ENCODE measurements at regions not wholly inside any gene's neighbourhood (a gene's known extent, or its start where the extent isn't known, plus 50 kb on each side); places are given as distances from the start of the nearest gene placed in this dataset.
"Not testable (repeated sequence)": the region's sequence is repeated elsewhere in the genome, so short reads cannot be mapped to it uniquely, and the experiment has no call there.

DNA sequence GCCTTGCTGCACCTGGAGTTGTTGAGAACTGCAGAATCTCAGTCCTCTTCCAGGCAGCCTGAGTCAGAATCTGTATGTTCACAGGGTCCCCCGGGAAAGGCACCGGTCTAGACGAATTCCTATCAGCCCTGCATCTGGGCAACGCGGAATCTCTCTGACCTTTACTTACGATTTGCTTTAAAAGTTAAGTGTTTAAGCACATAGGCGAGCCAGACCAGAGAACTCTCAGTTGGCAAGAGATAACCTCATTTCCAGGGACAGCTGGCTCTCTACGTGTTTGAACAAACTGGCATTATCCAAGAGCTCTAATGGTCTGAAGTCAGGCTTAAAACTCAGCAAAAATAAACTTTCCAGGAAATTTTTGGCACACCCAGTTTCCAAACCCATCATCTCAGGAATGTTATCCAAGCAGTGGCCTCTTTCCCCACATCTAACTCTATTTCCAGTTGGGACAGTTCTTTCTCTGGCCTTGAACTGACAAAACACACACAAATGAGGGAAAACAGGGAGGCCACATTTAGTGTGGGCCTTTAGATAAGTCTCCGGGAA, 53.4 kb downstream of the HES1 start:
- no peak for DNase-seq (ENCODE audit: low read depth)

DNA sequence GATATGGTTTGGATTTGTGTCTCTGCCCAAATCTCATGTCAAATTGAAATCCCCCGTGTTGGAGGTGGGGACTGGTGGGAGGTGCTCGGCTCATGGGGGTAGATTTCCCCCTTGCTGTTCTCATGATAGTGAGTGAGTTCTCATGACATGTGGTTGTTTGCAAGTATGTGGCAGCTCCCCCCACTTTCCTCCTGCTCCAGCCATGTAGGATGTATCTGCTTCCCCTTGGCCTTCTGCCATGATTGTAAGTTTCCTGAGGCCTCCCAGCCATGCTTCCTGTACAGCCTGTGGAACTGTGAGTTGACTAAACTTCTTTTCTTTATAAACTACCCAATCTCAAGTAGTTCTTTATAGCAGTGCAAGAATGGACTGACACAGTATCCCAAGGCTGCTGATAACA, 55.9 kb downstream of the HES1 start:
- DNase-seq (ENCODE audit: low read depth) = not testable (repeated sequence)

DNA sequence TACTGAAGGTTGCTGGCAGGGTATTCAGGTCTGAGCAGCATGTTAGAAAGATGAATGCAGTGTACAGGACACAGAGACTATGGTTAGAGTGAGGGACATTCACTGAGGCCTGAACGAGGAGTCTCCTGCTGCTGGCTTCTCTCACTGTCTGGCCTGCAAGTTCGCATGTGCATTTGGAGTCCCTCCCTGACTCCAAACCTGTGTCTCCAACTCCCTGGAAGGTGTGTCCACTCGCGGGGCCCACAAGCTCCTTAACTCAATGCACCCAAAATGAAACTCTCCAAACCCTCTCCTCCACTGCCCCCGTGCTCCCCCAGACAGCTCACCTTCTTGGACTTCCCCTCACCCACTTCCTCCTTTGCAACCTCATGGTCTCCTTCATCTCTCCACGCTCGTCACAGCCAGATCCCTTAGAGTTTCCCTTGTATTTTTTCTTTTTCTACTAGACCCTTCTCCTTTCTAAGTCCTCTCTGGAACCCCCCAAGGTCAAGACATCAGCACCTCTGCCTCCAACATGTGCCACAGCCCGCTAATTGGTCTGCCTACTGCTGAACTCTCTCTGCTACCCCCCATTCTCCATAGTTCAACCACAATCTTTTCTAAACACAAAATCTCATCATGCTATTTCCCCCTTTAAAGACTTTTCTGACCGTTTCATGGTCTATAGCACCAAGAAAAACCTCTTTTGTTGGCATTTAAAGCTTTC, 58.3 kb downstream of the HES1 start:
- no peak for DNase-seq (ENCODE audit: low read depth)

DNA sequence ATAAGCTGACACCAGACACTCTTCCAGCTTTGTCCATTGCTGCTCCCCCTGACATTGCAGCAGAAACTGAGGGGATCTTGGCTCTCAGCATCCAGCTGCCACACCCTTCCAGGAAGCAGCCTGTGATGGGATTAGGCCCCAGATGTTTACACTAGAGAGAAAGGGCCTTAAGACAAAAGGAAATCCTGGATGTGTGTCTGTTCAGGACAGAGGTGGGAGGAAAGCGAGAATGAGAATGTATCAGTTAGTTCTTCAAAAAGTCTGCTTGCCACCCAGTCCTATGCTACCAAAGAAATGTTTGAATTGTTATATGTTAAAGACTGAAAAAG, 58.8 kb downstream of the HES1 start:
- no peak for DNase-seq (ENCODE audit: low read depth)

DNA sequence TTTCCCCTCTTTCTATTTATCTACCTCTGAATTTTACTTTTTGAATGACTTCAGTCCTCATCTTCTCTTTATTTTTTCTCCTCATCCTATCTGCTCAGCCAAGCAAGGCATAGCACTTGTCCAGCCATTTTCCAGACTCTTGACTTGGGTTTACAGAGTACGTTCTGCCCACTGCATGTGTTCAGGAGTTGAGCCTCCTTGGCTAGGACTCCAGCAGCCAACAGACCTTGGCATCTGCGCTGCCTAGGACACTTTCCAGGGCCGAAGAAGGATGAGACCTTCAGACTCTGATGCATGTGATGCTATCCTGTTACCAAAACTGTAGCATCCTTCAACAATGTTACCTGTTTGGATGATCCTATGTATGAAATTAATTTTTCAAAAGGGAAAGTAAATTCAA, 59.7 kb downstream of the HES1 start:
- no peak for DNase-seq (ENCODE audit: low read depth)

DNA sequence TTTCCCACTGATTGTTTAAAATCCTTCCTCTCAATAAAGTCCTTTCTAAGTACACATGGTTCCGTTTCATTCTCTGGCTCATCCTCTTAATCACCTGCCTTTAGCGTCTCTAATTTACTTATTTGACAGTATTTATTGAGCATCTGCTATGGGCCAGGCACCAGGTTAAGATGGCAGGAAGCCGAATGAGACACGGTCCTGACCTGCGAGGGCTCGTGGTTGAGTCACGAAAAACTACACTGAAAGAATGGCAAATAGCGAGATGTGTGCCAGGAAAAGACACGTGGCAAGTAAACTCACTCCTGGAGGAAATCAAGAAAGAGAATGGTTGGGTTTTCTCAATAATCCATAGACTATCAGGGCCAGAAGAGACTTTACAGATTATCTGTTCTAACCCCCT, 60.9 kb downstream of the HES1 start:
- no peak for DNase-seq (ENCODE audit: low read depth)

DNA sequence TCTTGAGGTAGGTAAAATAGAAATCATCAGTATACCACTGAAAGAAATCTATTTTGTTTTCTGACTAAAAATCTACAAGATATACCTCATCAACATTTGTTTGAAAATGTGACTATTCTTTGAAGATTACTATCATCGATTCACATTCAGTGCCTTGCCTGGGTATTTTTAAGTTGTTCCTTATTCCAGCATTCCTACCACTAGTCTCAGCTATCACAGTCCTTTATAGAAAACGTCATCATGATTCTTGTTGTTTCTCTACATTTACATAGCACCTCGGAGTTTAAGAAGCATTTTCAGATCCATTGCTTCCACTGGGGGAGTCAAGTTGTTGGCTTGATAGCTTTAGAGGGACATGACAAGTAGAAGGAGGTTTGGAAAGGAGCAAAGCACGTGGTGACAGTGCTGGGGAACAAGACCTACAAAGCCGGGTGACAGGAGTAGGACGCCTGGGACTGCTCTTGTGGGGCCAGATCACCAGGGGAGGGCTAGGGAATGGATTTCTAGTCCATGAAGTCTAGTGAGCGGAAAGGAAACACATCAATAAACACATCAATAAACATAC, 61.5 kb downstream of the HES1 start:
- DNase-seq (ENCODE audit: low read depth) = no peak

DNA sequence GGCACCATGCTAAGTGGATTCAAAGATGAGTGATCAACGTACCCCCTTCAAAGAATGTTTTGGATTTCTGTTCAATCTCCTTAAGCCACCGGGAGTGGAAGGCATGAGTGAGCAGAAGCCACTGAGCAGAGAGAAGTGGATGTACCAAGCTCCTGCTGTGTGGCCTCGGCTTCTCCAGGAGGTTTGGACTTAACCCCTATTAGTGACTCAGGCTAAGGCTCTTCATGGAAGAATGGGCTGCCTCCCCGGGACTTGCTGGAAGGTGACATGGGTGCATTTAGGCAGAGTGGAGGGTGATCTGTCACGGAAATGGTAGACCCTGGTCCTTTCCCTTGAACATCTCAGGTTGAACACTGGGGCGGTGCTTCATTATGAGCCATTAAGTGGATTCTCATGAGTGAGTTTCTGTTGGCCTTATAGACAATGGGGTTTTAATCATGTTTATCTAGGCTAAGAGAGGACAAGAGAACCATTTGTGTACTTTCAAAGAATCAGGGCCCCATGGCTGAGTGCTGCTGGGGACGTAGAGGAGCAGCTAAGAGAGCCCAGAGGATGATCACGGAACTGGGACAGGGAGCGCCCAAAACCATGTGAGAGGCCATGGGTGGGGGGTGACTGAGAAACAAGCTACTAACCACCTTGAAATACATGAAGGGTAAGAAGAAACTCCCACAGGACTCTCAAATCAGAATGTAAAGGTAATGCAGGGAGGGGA, 62.2 kb downstream of the HES1 start:
- DNase-seq (ENCODE audit: low read depth) = no peak

DNA sequence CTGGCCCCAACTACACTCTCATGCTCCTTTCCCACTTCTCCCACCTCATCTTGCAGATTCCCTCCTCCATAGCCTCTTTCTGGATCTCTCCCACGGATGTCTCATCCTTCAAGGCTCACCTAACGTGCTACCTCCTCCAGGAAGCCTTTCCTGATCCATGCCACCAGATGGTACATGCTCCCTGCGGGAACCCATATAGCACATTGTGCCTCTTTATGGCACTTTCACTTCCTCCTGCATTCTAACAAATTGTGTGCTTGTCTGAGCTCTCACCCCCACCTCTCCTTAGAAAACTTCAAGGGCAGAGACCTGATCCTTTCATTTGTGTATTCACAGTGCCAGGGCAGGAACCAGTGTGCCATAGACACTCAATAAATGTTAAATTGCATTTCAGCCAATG, 63.0 kb downstream of the HES1 start:
- DNase-seq (ENCODE audit: low read depth) = no peak

DNA sequence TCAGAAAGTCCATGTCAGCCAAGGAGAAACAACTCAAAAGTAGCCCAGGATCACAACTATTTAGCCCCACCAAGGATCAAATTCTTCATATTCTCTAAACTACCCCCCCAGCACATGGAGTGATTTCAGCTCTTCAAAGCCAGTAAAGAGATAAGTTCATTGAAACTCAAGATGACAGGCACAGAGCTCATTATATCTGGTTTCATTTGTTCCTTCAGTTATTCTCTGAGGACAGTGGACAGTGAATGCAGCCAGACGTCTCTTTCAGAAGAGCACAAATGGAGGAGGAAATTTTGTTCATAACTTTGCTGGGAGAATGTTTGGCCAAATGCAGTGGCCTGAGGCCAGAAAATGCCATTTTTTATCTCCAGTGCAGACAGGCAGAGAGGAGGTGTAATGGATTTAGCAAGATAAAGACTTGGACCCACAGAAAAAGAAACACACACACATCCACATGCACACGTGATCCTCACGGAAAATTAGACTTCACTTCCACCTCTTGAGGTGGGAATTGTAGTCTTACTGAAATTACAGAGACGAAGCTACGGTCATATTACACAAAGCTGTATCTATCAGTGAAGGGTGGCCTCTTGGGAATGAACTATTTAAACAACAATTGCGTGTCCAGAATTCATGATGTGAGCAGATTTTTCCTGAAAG, 64.6 kb downstream of the HES1 start:
- no peak for DNase-seq (ENCODE audit: low read depth)

DNA sequence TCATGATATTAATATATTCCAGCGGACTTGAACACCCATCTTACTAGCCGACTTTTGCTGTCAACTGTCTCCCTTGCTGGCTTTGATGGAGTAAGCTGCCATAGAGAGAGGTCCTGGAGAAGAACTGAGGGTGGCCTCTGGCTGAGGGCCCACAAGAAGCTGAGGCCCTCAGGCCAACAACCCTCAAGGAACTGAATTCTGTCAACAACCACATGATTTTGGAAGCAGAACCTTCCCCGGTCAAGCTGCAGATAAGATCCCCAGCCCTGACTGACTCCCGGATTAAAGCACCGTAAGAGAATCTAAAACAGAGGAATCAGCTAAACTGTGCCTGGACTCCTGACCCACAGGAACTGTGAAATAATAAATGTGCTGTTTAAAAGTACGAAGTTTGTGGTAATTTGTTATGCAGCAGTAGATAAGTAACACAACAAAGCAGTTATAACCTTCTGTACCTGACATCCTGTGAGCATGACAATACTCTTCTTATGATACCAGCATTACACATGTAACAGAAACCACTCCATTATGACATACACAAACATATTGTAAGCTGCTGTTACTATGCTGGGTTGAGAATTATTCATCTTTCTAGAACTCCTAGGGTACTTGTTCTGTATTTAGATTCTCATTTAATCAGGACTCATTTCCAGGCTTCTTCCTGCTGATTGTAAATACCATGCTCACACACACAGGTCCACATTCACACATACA, 66.2 kb downstream of the HES1 start:
- no peak for DNase-seq (ENCODE audit: low read depth)

DNA sequence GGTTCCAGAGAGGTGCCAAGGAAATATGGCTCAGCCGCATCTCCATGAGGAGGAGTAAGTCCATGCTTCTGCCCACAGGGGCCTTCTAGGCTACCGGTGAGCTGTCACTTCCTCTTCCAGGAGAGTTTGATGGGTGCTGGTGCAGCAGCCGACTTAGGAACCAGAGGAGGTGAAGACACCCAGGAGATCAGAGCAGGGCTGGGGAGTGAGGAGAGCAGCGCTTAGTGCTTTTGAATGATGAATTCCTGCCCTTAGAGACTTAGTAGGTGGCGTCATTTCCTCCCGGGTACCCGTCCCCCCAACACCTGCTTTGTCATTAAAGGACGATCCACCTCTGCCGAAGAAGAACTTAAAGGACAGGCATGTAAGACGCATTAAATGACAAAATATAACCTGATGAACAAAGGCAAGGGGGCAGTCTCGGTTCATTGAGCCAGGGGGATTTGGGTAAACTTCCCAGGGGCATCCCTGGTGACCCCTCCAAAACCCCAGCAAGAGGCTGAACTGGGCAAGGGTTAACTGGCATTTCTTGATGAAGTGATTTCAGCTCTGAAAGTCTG, 67.6 kb downstream of the HES1 start:
- no peak for DNase-seq (ENCODE audit: low read depth)

DNA sequence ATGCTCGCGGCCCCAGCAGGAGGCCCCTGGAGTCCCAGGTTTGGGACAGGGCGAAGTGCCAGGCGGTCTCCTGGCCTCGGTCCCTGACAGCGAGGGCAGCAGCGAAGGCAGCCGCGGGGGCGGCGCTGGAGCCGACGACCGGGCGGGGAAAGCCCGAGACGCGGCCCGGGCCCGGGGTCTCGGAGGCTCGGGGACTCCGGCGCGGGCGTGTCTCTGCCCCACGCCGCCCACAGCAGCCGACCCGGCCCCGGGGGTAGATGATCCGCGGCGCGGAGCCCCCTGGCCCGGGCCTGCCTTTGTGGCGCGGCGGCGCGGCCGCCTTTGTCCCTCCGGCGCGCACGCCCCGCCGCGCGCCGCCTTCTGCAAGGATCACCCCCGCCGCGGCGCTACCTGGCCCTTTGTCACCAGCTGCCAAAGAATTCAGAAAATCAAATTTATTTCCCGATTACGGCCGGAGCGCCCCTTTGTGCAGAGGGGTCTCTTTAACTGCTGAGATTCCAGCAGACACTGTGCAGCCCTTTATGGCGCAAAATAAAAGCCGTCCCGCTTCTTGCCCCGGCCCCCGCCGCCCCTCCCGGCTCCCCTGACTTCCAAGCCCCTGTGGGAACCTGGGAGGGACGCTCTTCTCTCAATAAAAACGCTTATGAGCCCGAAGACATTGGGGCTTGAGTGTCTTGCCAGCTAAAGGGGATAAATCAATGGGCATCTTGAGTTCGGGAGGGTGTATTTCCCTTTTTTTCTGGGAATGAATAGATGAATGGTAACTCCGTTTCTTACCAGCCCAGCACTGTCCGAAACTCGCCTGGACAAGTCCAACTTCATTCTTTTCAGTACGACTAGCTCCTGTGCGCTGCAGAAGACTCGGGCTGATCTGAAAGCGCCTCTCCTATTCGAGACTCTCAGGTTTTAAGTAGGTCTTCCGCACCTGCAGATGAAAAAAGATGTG, 68.4 kb downstream of the HES1 start:
- DNase-seq (ENCODE audit: low read depth) = no peak

DNA sequence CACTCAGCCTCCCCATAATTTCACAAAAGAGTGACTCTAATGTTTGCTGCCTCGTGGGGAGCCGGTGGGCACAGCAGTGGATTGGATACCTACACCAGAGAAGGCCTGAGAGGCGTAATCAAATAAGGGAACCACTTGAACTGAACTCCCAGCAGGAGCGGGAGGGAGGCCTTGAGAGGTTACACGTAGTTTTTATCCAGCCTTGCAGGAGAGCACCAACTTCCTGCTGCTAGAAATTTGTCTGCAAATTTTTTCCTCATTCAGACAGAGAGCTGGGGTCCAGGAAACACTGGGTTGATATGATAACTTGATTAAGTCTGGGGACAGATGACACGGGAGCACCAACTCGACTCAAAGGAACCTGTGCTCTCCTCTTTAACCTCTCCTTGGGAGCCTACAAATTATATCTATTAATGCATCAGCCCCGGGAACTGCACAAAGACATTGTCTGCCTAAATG, 69.8 kb downstream of the HES1 start:
- no peak for DNase-seq (ENCODE audit: low read depth)

DNA sequence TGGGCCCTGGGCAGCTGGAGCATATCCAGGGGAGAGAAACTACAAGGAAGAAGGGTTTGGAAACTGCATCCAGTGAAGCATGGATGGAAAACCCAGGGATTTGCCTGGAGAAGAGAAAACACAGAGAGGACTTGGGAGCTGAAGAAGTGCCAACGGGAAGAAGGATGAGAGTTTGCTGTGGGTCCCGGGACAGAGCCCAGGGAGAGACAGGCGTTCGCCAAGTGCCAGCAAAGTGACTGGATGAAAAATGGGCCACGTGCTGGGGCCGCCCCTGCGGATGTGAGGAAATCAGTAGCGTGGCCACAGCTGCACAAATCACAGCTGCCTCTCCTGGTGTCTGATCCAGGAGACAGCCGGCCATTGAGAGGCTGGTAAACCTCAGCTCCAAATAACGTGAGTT, 70.4 kb downstream of the HES1 start:
- DNase-seq (ENCODE audit: low read depth) = peak; percentile 35

DNA sequence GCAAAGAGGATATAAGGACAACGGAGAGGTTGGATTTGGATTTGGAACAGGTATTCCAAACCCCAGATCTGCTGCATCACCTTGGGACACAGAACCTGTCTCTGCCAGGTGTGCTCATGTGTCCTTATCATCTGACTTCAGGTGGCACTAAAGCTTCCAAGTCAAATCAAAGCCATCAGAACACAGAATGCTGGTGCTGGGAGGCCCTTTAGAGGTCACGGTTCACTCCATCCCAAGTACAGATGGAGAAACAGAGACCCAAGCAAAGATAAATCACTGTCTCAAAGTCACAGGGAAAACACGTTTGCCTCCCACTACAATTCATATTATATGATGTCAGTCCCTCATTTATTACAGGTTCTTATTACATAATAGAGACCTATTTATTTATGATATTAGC, 72.8 kb downstream of the HES1 start:
- DNase-seq (ENCODE audit: low read depth) = no peak

DNA sequence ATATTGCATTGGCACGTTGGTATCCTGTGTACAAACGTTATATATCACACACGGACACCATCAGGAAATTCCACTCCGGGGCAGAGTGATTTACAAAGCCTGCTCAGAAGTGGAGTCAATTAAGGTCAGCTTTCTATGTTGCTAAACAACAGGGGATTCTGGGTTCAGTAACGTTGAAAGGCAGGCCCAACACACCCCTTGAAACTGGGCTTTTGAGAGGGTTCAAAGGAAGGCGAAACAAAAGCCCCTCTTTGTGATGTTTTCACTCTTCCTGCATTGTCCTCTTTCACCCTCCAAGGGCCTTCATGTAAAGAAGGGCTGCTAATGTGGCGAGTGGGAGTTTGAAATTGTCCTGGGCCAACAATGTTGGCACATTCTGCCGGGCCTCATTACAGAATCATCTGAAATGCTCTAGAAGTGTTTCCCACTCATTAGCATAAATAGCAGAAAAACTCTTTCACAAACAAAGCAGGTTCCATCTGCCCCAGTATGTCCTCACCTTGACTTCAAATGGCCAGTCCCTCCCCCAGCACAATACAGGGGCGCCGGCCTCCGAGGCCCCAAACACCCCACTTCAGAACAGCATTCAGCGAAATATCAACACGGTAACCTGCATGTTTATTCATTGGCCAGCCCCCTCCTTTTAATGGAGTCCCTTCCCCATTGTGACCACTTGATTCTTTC, 76.4 kb downstream of the HES1 start:
- DNase-seq (ENCODE audit: low read depth) = no peak

DNA sequence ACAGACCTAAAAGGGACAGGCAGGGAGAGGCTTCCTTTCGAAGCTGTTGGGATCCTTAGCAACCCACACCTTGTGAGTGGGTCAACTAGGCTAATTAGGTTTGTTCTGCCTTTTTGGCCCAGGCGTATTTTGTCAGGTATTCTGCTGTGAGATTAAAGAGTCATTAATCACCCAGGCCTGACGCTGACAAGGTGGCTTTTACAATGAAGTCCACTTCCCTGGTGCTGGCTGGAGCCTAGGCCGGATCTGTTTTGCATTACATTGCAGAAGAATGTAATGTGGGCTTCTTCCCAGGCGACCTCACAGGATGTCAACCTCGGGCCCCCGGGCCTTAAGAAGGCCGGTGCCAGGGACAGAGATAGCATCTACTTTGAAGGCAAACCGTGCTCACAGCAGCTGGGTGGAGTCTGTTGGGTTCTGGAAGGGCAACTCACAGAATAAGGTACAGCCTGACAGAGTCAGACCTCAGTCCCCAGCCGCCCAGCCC, 76.9 kb downstream of the HES1 start:
- no peak for DNase-seq (ENCODE audit: low read depth)

DNA sequence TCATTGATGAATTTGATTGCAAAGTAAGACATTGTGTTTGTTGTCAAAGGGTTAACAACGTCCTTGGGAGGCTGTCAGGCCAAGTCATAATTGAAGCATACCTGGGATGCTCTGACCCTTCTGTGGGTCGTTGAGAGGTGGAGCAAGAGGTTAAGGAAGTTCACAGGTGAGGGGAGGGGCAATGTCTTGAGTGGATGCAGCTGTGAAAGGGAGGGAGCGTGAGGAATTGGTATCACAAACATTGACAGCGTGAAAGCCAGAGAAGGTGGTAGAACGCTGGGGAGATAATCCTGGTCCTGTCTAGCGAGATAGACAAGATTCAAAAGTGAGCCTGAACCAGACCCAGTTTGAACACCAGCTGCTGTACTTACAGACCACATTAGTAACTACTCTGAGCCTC, 79.4 kb downstream of the HES1 start:
- DNase-seq (ENCODE audit: low read depth) = no peak

Measured in forelimb muscle (tissue), 1 donor.